ENCODE measurements at regions not wholly inside any gene's neighbourhood (a gene's known extent, or its start where the extent isn't known, plus 50 kb on each side); places are given as distances from the start of the nearest gene placed in this dataset.

GRCh38 chr6:147972448-147972847, 370.2 kb upstream of the SASH1 start:
- TF ChIP-seq POLR2A (IDR thresholded peaks at IDR 0.05): no peak
- 34 to 38% methylated on average over 5 of the region's 5 CpGs for WGBS, 2 donors
- H3K4me3 ChIP-seq (ENCODE audit: low read depth, poor library complexity, severe bottlenecking): no peak overlapping the region
- intact Hi-C loops (cut with DNase I; ENCODE audit: low total_unique reads): no loop called here
- DNase-seq (ENCODE audit: low spot score in 2 of 2): no peak

GRCh38 chr6:147973806-147974205, 368.8 kb upstream of the SASH1 start:
- intact Hi-C loops (cut with DNase I; ENCODE audit: low total_unique reads): no loop called here
- 94% methylated on average over 5 of the region's 5 CpGs for WGBS, 2 donors
- DNase-seq (ENCODE audit: low spot score in 2 of 2): no peak
- TF ChIP-seq CTCF (IDR thresholded peaks at IDR 0.05) (no peak), POLR2A (IDR thresholded peaks at IDR 0.05) (no peak)
- H3K4me3 ChIP-seq (ENCODE audit: low read depth, poor library complexity, severe bottlenecking): no peak overlapping the region

- no peak for TF ChIP-seq POLR2A (IDR thresholded peaks at IDR 0.05)
- TF ChIP-seq CTCF (IDR thresholded peaks at IDR 0.05): no peak
- no peak overlapping the region for H3K4me3 ChIP-seq (ENCODE audit: low read depth, poor library complexity, severe bottlenecking)
- no peak for DNase-seq (ENCODE audit: low spot score in 2 of 2)
- intact Hi-C loops (cut with DNase I; ENCODE audit: low total_unique reads): no loop called here
- WGBS, 2 donors: 53 to 62% methylated on average over 4 of the region's 4 CpGs
Measured at GRCh38 chr6:147974376-147974775, 368.3 kb upstream of the SASH1 start.

- 78 to 79% methylated on average over 5 of the region's 5 CpGs for WGBS, 2 donors
- no peak overlapping the region for H3K4me3 ChIP-seq (ENCODE audit: low read depth, poor library complexity, severe bottlenecking)
- intact Hi-C loops (cut with DNase I; ENCODE audit: low total_unique reads): no loop called here
- DNase-seq (ENCODE audit: low spot score in 2 of 2): no peak
- TF ChIP-seq CTCF (IDR thresholded peaks at IDR 0.05) (no peak), POLR2A (IDR thresholded peaks at IDR 0.05) (no peak)
Measured at GRCh38 chr6:147977851-147978465, 364.7 kb upstream of the SASH1 start.

GRCh38 chr6:147979966-147980365, 362.7 kb upstream of the SASH1 start:
- no peak overlapping the region for H3K4me3 ChIP-seq (ENCODE audit: low read depth, poor library complexity, severe bottlenecking)
- DNase-seq (ENCODE audit: low spot score in 2 of 2): no peak
- intact Hi-C loops (cut with DNase I; ENCODE audit: low total_unique reads): no loop called here
- TF ChIP-seq POLR2A (IDR thresholded peaks at IDR 0.05) (no peak), CTCF (IDR thresholded peaks at IDR 0.05) (no peak)
- 85 to 87% methylated on average over 2 of the region's 2 CpGs for WGBS, 2 donors

GRCh38 chr6:147983581-147984366, 358.9 kb upstream of the SASH1 start:
- H3K4me3 ChIP-seq (ENCODE audit: low read depth, poor library complexity, severe bottlenecking): no peak overlapping the region
- WGBS, 2 donors: 43 to 46% methylated on average over 6 of the region's 6 CpGs
- no peak for TF ChIP-seq POLR2A (IDR thresholded peaks at IDR 0.05)
- no peak for TF ChIP-seq CTCF (IDR thresholded peaks at IDR 0.05)
- no peak for DNase-seq (ENCODE audit: low spot score in 2 of 2)
- intact Hi-C loops (cut with DNase I; ENCODE audit: low total_unique reads): no loop called here
